Ectodermal cell (in vitro differentiated cells): ENCODE measurements at regions not wholly inside any gene's neighbourhood (a gene's known extent, or its start where the extent isn't known, plus 50 kb on each side); places are given as distances from the start of the nearest gene placed in this dataset.

Source experiments
- H3K27ac ChIP-seq: 2 replicates; pipeline ENCODE4 v1.7.0; 2013; ENCODE audit warnings: mild to moderate bottlenecking, low read depth, low read length; ENCODE audit not compliant: insufficient read depth, poor library complexity, severe bottlenecking
- H3K27me3 ChIP-seq: 2 replicates; pipeline ENCODE4 v1.7.0; 2013; ENCODE audit warnings: mild to moderate bottlenecking, low read length; ENCODE audit not compliant: insufficient read depth, control insufficient read depth, poor library complexity, severe bottlenecking
- H3K36me3 ChIP-seq: one replicate; pipeline ENCODE4 v1.7.0; 2013; ENCODE audit warnings: low read length; ENCODE audit not compliant: control insufficient read depth, insufficient read depth
- H3K4me1 ChIP-seq: one replicate; pipeline ENCODE4 v1.7.0; 2013; ENCODE audit warnings: low read length; ENCODE audit not compliant: control insufficient read depth, insufficient read depth
- H3K4me3 ChIP-seq: 2 replicates; pipeline ENCODE4 v1.7.0; 2013; ENCODE audit warnings: low read depth, low read length, control low read depth; ENCODE audit not compliant: insufficient read depth
- H3K9me3 ChIP-seq: 2 replicates; pipeline ENCODE4 v1.7.0; 2013; ENCODE audit warnings: mild to moderate bottlenecking, low read length, moderate library complexity; ENCODE audit not compliant: control insufficient read depth
- WGBS, 2 experiments: methylation state at CpG; one replicate each; pipeline ENCODE4 v1.1.7; 2013; ENCODE audit warnings: missing lambda C conversion rate in 2 of 2; 5-methylcytosine and 5-hydroxymethylcytosine counted together

- 75 to 78% methylated on average over 4 of the region's 4 CpGs for WGBS, 2 experiments
- Histone ChIP-seq H3K36me3 (no peaks in the 10 kb centered on the region), H3K27ac (no peak overlapping the region), H3K9me3 (no peaks in the 10 kb centered on the region), H3K4me1 (no peaks in the 10 kb centered on the region), H3K27me3 (no peaks in the 10 kb centered on the region), H3K4me3 (no peak overlapping the region)
Measured at GRCh38 chr10:78520737-78521430, 487.2 kb downstream of the RPS24 start.

DNA sequence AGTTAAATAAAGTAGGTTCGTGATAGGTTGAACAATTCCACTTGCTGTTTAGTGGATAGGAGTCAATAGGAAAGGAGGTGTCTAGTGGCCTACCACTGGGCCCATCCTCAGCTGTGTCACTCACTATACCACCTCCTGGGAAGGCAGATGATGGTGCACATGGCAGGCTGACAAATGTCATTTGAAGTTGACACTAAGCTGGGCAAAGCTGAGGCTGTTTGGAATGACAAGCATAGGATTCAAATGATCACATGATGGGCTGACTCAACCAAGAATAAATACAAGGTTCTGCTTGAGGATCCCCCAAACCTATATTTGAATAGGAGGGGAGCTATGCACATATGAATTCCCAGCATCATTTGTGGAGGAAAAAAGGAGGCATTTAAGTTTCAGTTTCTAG is 489.8 kb downstream of the RPS24 start:
- no peaks in the 10 kb centered on the region for H3K9me3 ChIP-seq
- H3K4me3 ChIP-seq, result no peak overlapping the region
- no peaks in the 10 kb centered on the region for H3K4me1 ChIP-seq

GRCh38 chr10:78524342-78524741 is 490.7 kb downstream of the RPS24 start:
- H3K36me3 ChIP-seq, result no peaks in the 10 kb centered on the region
- no peaks in the 10 kb centered on the region for H3K9me3 ChIP-seq
- H3K27me3 ChIP-seq, result no peaks in the 10 kb centered on the region
- no peaks in the 10 kb centered on the region for H3K4me1 ChIP-seq
- no peak overlapping the region for H3K27ac ChIP-seq
- WGBS, 2 experiments, result 94% methylated on average over 5 of the region's 5 CpGs
- no peak overlapping the region for H3K4me3 ChIP-seq

More for the DNA sequence above, 489.8 kb downstream of the RPS24 start:
- H3K36me3 ChIP-seq, result no peaks in the 10 kb centered on the region
- H3K27ac ChIP-seq, result no peak overlapping the region
- WGBS, 2 experiments, result 89 to 97% methylated on average over 1 of the region's 1 CpG
- H3K27me3 ChIP-seq, result no peaks in the 10 kb centered on the region

DNA sequence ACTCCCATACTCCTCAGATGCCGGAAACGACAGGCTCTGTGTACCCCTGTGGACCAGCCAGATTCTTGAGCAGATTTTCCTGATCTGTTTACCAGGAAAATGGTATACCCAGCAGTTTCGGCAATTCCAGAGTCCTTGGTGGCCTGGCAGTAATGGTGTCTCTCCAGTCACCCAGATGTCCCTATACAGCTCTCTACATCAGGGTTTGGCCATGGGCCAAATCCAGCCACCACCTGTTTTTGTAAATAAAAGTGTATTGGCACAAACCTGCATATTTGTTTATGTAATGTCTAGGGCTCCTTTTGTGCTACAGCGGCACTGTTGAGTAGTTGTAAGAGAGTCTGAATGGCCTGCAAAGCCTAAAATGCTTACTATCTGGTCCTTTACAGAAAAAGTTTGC is 491.3 kb downstream of the RPS24 start:
- Histone ChIP-seq H3K27ac (no peak overlapping the region), H3K4me3 (no peak overlapping the region), H3K27me3 (no peaks in the 10 kb centered on the region), H3K4me1 (no peaks in the 10 kb centered on the region), H3K36me3 (no peaks in the 10 kb centered on the region), H3K9me3 (no peaks in the 10 kb centered on the region)
- 95 to 97% methylated on average over 4 of the region's 4 CpGs for WGBS, 2 experiments

DNA sequence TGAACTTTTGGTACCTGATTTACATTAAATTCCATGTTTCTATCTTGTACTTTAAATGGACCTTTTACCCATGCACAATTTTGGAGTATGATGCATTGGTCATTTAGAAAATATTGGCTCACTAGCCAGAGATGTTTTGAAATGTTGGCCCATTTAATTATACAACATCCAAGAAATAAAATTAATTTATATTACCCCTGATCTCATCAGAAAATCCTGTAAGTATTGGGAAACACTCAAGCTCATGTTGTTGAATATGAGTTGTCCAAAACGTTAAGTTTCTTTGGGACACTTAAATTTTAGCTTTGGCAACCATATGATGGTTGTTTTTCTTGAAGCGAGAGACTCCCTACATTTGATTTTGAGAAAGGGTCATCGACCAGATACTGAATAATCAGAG is 492.7 kb downstream of the RPS24 start:
- Histone ChIP-seq H3K9me3 (no peaks in the 10 kb centered on the region), H3K36me3 (no peaks in the 10 kb centered on the region), H3K27ac (no peak overlapping the region), H3K27me3 (no peaks in the 10 kb centered on the region), H3K4me1 (no peaks in the 10 kb centered on the region), H3K4me3 (no peak overlapping the region)
- WGBS, 2 experiments, result 87 to 94% methylated on average over 3 of the region's 3 CpGs

- WGBS, 2 experiments, result 89 to 92% methylated on average over 10 of the region's 10 CpGs
- no peaks in the 10 kb centered on the region for H3K4me1 ChIP-seq
Measured at GRCh38 chr10:78527296-78527695, 493.6 kb downstream of the RPS24 start.

DNA sequence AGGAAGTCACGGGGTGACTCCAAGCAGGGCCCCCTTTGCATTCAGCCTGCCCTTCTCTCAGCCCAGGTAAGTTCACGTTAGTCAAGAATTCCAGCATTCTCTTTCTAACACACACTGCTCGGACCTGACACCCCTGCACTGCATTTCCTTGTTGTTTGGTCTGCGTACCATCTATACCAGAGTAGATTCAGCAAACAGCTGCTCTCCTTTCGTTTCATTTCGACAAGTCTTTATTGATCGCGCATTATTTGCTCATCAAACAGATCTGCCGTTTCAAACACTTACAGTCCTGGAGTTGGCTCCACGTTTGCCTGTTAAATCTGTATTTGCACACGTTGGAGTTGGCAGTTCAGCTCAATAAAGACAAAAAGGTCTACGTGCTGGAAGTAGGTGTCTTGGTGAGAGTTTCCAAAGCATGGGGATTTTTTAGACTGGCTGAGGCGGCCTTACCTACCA is 495.1 kb downstream of the RPS24 start:
- H3K27me3 ChIP-seq, result no peaks in the 10 kb centered on the region
- H3K36me3 ChIP-seq, result no peaks in the 10 kb centered on the region
- no peak overlapping the region for H3K4me3 ChIP-seq
- no peak overlapping the region for H3K27ac ChIP-seq
- WGBS, 2 experiments, result 89 to 90% methylated on average over 12 to 13 of the region's 13 CpGs
- H3K9me3 ChIP-seq, result no peaks in the 10 kb centered on the region
- no peaks in the 10 kb centered on the region for H3K4me1 ChIP-seq

More at GRCh38 chr10:78527296-78527695, 493.6 kb downstream of the RPS24 start:
- Histone ChIP-seq H3K9me3 (no peaks in the 10 kb centered on the region), H3K36me3 (no peaks in the 10 kb centered on the region), H3K4me3 (no peak overlapping the region), H3K27me3 (no peaks in the 10 kb centered on the region), H3K27ac (no peak overlapping the region)

GRCh38 chr10:78529262-78529661 is 495.6 kb downstream of the RPS24 start:
- WGBS, 2 experiments, result 88% methylated on average over 2 of the region's 2 CpGs
- H3K27ac ChIP-seq, result no peak overlapping the region

GRCh38 chr10:78531088-78531487 is 497.4 kb downstream of the RPS24 start:
- 51 to 63% methylated on average over 2 to 3 of the region's 3 CpGs for WGBS, 2 experiments
- no peaks in the 10 kb centered on the region for H3K36me3 ChIP-seq
- H3K9me3 ChIP-seq, result no peaks in the 10 kb centered on the region
- H3K27me3 ChIP-seq, result no peaks in the 10 kb centered on the region
- H3K4me3 ChIP-seq, result no peak overlapping the region
- H3K27ac ChIP-seq, result no peak overlapping the region
- H3K4me1 ChIP-seq, result no peaks in the 10 kb centered on the region

More at GRCh38 chr10:78529262-78529661, 495.6 kb downstream of the RPS24 start:
- H3K4me3 ChIP-seq, result no peak overlapping the region
- H3K27me3 ChIP-seq, result no peaks in the 10 kb centered on the region
- no peaks in the 10 kb centered on the region for H3K36me3 ChIP-seq
- no peaks in the 10 kb centered on the region for H3K9me3 ChIP-seq
- no peaks in the 10 kb centered on the region for H3K4me1 ChIP-seq

- H3K9me3 ChIP-seq, result no peaks in the 10 kb centered on the region
- H3K4me1 ChIP-seq, result no peaks in the 10 kb centered on the region
- no peak overlapping the region for H3K4me3 ChIP-seq
- no peak overlapping the region for H3K27ac ChIP-seq
- H3K36me3 ChIP-seq, result no peaks in the 10 kb centered on the region
- no peaks in the 10 kb centered on the region for H3K27me3 ChIP-seq
- 91% methylated on average over 3 of the region's 3 CpGs for whole genome bisulfite sequencing, 2 experiments
Measured at GRCh38 chr10:78532480-78533042, 498.9 kb downstream of the RPS24 start.
